Myocyte (in vitro differentiated cells): ENCODE measurements at regions not wholly inside any gene's neighbourhood (a gene's known extent, or its start where the extent isn't known, plus 50 kb on each side); places are given as distances from the start of the nearest gene placed in this dataset.

ENCODE experiments used
- DNase-seq: peaks from one replicate; pipeline ENCODE4 v3.0.0-alpha.2; 2012; ENCODE audit warnings: low read depth

GRCh38 chr5:125786021-125786420, 637.2 kb upstream of the GRAMD2B start:
- DNase-seq: no peak

GRCh38 chr5:125793470-125793869, 629.7 kb upstream of the GRAMD2B start:
- no peak for DNase-seq

GRCh38 chr5:125794922-125795321, 628.3 kb upstream of the GRAMD2B start:
- no peak for DNase-seq

- peak; percentile 71 for DNase-seq
Observed at GRCh38 chr5:125798307-125798706, 624.9 kb upstream of the GRAMD2B start.

- DNase-seq: no peak
Observed at GRCh38 chr5:125812651-125813050, 610.6 kb upstream of the GRAMD2B start.

GRCh38 chr5:125813221-125813974, 609.8 kb upstream of the GRAMD2B start:
- DNase-seq: no peak

- DNase-seq: no peak
Observed at GRCh38 chr5:125814119-125814518, 609.1 kb upstream of the GRAMD2B start.

GRCh38 chr5:125823572-125823971, 599.6 kb upstream of the GRAMD2B start:
- DNase-seq: peak; percentile 6

GRCh38 chr5:125826214-125826613, 597.0 kb upstream of the GRAMD2B start:
- DNase-seq: no peak

GRCh38 chr5:125829349-125829748, 593.9 kb upstream of the GRAMD2B start:
- DNase-seq: no peak

GRCh38 chr5:125833398-125833797, 589.8 kb upstream of the GRAMD2B start:
- no peak for DNase-seq

GRCh38 chr5:125834438-125835115, 588.6 kb upstream of the GRAMD2B start:
- no peak for DNase-seq

GRCh38 chr5:125835293-125836172, 587.7 kb upstream of the GRAMD2B start:
- DNase-seq: peak; percentile 28

- no peak for DNase-seq
Observed at GRCh38 chr5:125836256-125836655, 587.0 kb upstream of the GRAMD2B start.

- no peak for DNase-seq
Observed at GRCh38 chr5:125837866-125838265, 585.3 kb upstream of the GRAMD2B start.

- DNase-seq: no peak
Observed at GRCh38 chr5:125847561-125847960, 575.6 kb upstream of the GRAMD2B start.

GRCh38 chr5:125848751-125849150, 574.5 kb upstream of the GRAMD2B start:
- no peak for DNase-seq

GRCh38 chr5:125856949-125857348, 566.3 kb upstream of the GRAMD2B start:
- DNase-seq: peak; percentile 7

- DNase-seq: no peak
Observed at GRCh38 chr5:125863579-125863978, 559.6 kb upstream of the GRAMD2B start.

GRCh38 chr5:125865166-125865815, 557.9 kb upstream of the GRAMD2B start:
- no peak for DNase-seq

GRCh38 chr5:125868036-125868435, 555.2 kb upstream of the GRAMD2B start:
- DNase-seq: no peak
